ENCODE measurements at regions not wholly inside any gene's neighbourhood (a gene's known extent, or its start where the extent isn't known, plus 50 kb on each side); places are given as distances from the start of the nearest gene placed in this dataset.

- no peak overlapping the region for H3K4me3 ChIP-seq
- H3K27me3 ChIP-seq: peaks cover 7% of the 10 kb centered on the region
- no peak for DNase-seq (ENCODE audit: low spot score)
- WGBS (ENCODE audit: low lambda C conversion rate, missing lambda C conversion rate): 53% methylated on average over 2 of the region's 2 CpGs
- no peak overlapping the region for H3K27ac ChIP-seq
- no peaks in the 10 kb centered on the region for H3K9me3 ChIP-seq (ENCODE audit: low read depth)
- H4K20me1 ChIP-seq (ENCODE audit: insufficient read depth, poor library complexity, severe bottlenecking): no peaks in the 10 kb centered on the region
- no peaks in the 10 kb centered on the region for H3K9me2 ChIP-seq (replicated peaks; ENCODE audit: insufficient read depth)
- no peaks in the 10 kb centered on the region for H3K4me1 ChIP-seq (ENCODE audit: insufficient read depth)
- H2AFZ ChIP-seq: no peak overlapping the region
- no peaks in the 10 kb centered on the region for H3K36me3 ChIP-seq (replicated peaks; ENCODE audit: insufficient read depth, low read depth)
- H3K4me2 ChIP-seq: no peak overlapping the region
- no peak for TF ChIP-seq EZH2phosphoT487 (IDR thresholded peaks at IDR 0.05; ENCODE audit: low read depth, severe bottlenecking, unreplicated experiment)
- no peak for TF ChIP-seq CTCF (IDR thresholded peaks at IDR 0.05; ENCODE audit: poor library complexity)
- TF ChIP-seq EZH2 (IDR thresholded peaks at IDR 0.05; ENCODE audit: borderline replicate concordance): no peak
- H3K79me2 ChIP-seq: no peaks in the 10 kb centered on the region
These were observed 60.4 kb downstream of the CAMK2N1 start for GRCh38 chr1:20425622-20426021.

GRCh38 chr1:20423169-20423795, 62.7 kb downstream of the CAMK2N1 start:
- Histone ChIP-seq H3K9me3 (ENCODE audit: low read depth) (no peaks in the 10 kb centered on the region), H3K4me2 (no peak overlapping the region), H2AFZ (no peak overlapping the region), H4K20me1 (ENCODE audit: insufficient read depth, poor library complexity, severe bottlenecking) (no peaks in the 10 kb centered on the region), H3K36me3 (replicated peaks; ENCODE audit: insufficient read depth, low read depth) (no peaks in the 10 kb centered on the region), H3K27me3 (peaks cover 11% of the 10 kb centered on the region), H3K9me2 (replicated peaks; ENCODE audit: insufficient read depth) (no peaks in the 10 kb centered on the region), H3K79me2 (no peaks in the 10 kb centered on the region), H3K4me3 (no peak overlapping the region), H3K27ac (no peak overlapping the region), H3K4me1 (ENCODE audit: insufficient read depth) (no peaks in the 10 kb centered on the region)
- no peak for TF ChIP-seq CTCF (IDR thresholded peaks at IDR 0.05; ENCODE audit: poor library complexity)
- no peak for TF ChIP-seq EZH2phosphoT487 (IDR thresholded peaks at IDR 0.05; ENCODE audit: low read depth, severe bottlenecking, unreplicated experiment)
- TF ChIP-seq EZH2 (IDR thresholded peaks at IDR 0.05; ENCODE audit: borderline replicate concordance): no peak
- no peak for DNase-seq (ENCODE audit: low spot score)
- 90% methylated on average over 3 of the region's 3 CpGs for WGBS (ENCODE audit: low lambda C conversion rate, missing lambda C conversion rate)

- H3K9me2 ChIP-seq (replicated peaks; ENCODE audit: insufficient read depth): no peaks in the 10 kb centered on the region
- no peak for DNase-seq (ENCODE audit: low spot score)
- H3K36me3 ChIP-seq (replicated peaks; ENCODE audit: insufficient read depth, low read depth): no peaks in the 10 kb centered on the region
- H3K4me2 ChIP-seq: no peak overlapping the region
- peaks cover 11% of the 10 kb centered on the region for H3K27me3 ChIP-seq
- H3K27ac ChIP-seq: no peak overlapping the region
- no peaks in the 10 kb centered on the region for H4K20me1 ChIP-seq (ENCODE audit: insufficient read depth, poor library complexity, severe bottlenecking)
- WGBS (ENCODE audit: low lambda C conversion rate, missing lambda C conversion rate): 85% methylated on average over 2 of the region's 2 CpGs
- no peak for TF ChIP-seq EZH2phosphoT487 (IDR thresholded peaks at IDR 0.05; ENCODE audit: low read depth, severe bottlenecking, unreplicated experiment)
- TF ChIP-seq CTCF (IDR thresholded peaks at IDR 0.05; ENCODE audit: poor library complexity): no peak
- no peak for TF ChIP-seq EZH2 (IDR thresholded peaks at IDR 0.05; ENCODE audit: borderline replicate concordance)
- no peaks in the 10 kb centered on the region for H3K79me2 ChIP-seq
- H3K4me1 ChIP-seq (ENCODE audit: insufficient read depth): no peaks in the 10 kb centered on the region
- H2AFZ ChIP-seq: no peak overlapping the region
- no peaks in the 10 kb centered on the region for H3K9me3 ChIP-seq (ENCODE audit: low read depth)
- no peak overlapping the region for H3K4me3 ChIP-seq
These were observed 64.6 kb downstream of the CAMK2N1 start for GRCh38 chr1:20421441-20421840.
